Breast epithelium (tissue), 4 donors: ENCODE measurements at regions not wholly inside any gene's neighbourhood (a gene's known extent, or its start where the extent isn't known, plus 50 kb on each side); places are given as distances from the start of the nearest gene placed in this dataset.

Experiments used
- DNase-seq, 2 donors: peaks; one replicate each; pipeline ENCODE4 v3.0.0-alpha.2; 2019; ENCODE audit warnings: low spot score in 2 of 2
- H3K27ac ChIP-seq, 2 donors: fragments of 200-600 bp; sonication (generic) in 1 of 2; one replicate each; pipeline ENCODE4 v1.5.1; 2016 to 2019; ENCODE audit warnings: mild to moderate bottlenecking in 1 of 2
- H3K27me3 ChIP-seq, 2 donors: fragments of 200-600 bp; sonication (generic) in 1 of 2; one replicate each; pipeline versions ENCODE4 v1.5.1 to v1.6.0; 2017 to 2019; ENCODE audit warnings: control low read depth in 1 of 2, mild to moderate bottlenecking in 1 of 2
- H3K36me3 ChIP-seq: fragments of 200-600 bp; one replicate; pipeline ENCODE4 v1.5.1; 2019
- H3K4me1 ChIP-seq, 2 donors: fragments of 200-600 bp; sonication (generic); one replicate each; pipeline ENCODE4 v1.5.1; 2016 to 2019; ENCODE audit warnings: control low read depth in 1 of 2
- H3K4me3 ChIP-seq, 3 donors: fragments of 200-600 bp; sonication (generic); 1 replicate in 2 of 3; 2 replicates in 1 of 3; pipeline ENCODE4 v1.5.1; 2016 to 2019; ENCODE audit warnings: mild to moderate bottlenecking in 3 of 3, moderate library complexity in 2 of 3
- H3K9me3 ChIP-seq, 2 donors: fragments of 200-600 bp; sonication (generic) in 1 of 2; one replicate each; pipeline ENCODE4 v1.5.1; 2016 to 2019; ENCODE audit warnings: control low read depth in 1 of 2
- CTCF ChIP-seq, 3 donors: fragments of 450-650 bp; IDR thresholded peaks; one replicate each; pipeline ENCODE4 v1.5.1; 2016 to 2017; ENCODE audit warnings: antibody characterized with exemption in 3 of 3, mild to moderate bottlenecking in 3 of 3, moderate library complexity in 3 of 3
- POLR2A ChIP-seq: fragments of 450-650 bp; IDR thresholded peaks from one replicate; pipeline ENCODE4 v1.6.1; 2016; ENCODE audit warnings: antibody characterized with exemption, mild to moderate bottlenecking, moderate library complexity
- POLR2AphosphoS5 ChIP-seq, 3 donors: sonication (generic); formaldehyde crosslinking; IDR thresholded peaks; one replicate each; pipeline ENCODE4 v1.6.1; 2017; ENCODE audit warnings: antibody characterized with exemption in 3 of 3
- intact Hi-C: fragments of 100-400 bp; cut with DNase I; formaldehyde crosslinking; loops from one replicate; pipeline ENCODE4 v1.15.1; 2023; ENCODE audit warnings: low total_unique reads

GRCh38 chr5:39947657-39948056 lies 522.9 kb upstream of the DAB2 start:
- Histone ChIP-seq H3K27me3 (no peaks in the 10 kb centered on the region), H3K9me3 (no peaks in the 10 kb centered on the region), H3K36me3 (no peaks in the 10 kb centered on the region), H3K27ac (no peak overlapping the region), H3K4me1 (no peaks in the 10 kb centered on the region), H3K4me3 (no peak overlapping the region)
- TF ChIP-seq POLR2AphosphoS5 (IDR thresholded peaks at IDR 0.05) (no peak), POLR2A (no peak), CTCF (IDR thresholded peaks at IDR 0.05) (no peak)
- intact Hi-C loops: no loop called here
- no peak for DNase-seq

- TF ChIP-seq POLR2AphosphoS5 (IDR thresholded peaks at IDR 0.05) (no peak), POLR2A (no peak), CTCF (IDR thresholded peaks at IDR 0.05) (no peak)
- no peak overlapping the region for H3K27ac ChIP-seq
- intact Hi-C loops: no loop called here
- H3K9me3 ChIP-seq: no peaks in the 10 kb centered on the region
- no peaks in the 10 kb centered on the region for H3K36me3 ChIP-seq
- no peak for DNase-seq
- H3K4me3 ChIP-seq: no peak overlapping the region
- no peaks in the 10 kb centered on the region for H3K27me3 ChIP-seq
- H3K4me1 ChIP-seq: no peaks in the 10 kb centered on the region
Observed at GRCh38 chr5:39946356-39947045, 521.7 kb upstream of the DAB2 start.

- DNase-seq: no peak
- H3K36me3 ChIP-seq: no peaks in the 10 kb centered on the region
- intact Hi-C loops: no loop called here
- H3K4me1 ChIP-seq: no peaks in the 10 kb centered on the region
- TF ChIP-seq POLR2AphosphoS5 (IDR thresholded peaks at IDR 0.05): no peak
- no peak for TF ChIP-seq POLR2A
- no peak for TF ChIP-seq CTCF (IDR thresholded peaks at IDR 0.05)
- no peak overlapping the region for H3K27ac ChIP-seq
- H3K4me3 ChIP-seq: no peak overlapping the region
- no peaks in the 10 kb centered on the region for H3K27me3 ChIP-seq
- H3K9me3 ChIP-seq: no peaks in the 10 kb centered on the region
Observed at GRCh38 chr5:39945870-39946269, 521.1 kb upstream of the DAB2 start.

- Histone ChIP-seq H3K27ac (no peak overlapping the region), H3K9me3 (no peaks in the 10 kb centered on the region), H3K27me3 (no peaks in the 10 kb centered on the region), H3K4me1 (no peaks in the 10 kb centered on the region), H3K4me3 (no peak overlapping the region), H3K36me3 (no peaks in the 10 kb centered on the region)
- TF ChIP-seq POLR2AphosphoS5 (IDR thresholded peaks at IDR 0.05) (no peak), POLR2A (no peak), CTCF (IDR thresholded peaks at IDR 0.05) (no peak)
- intact Hi-C loops: no loop called here
- DNase-seq: no peak
Observed at GRCh38 chr5:39943811-39944210, 519.0 kb upstream of the DAB2 start.

- intact Hi-C loops: no loop called here
- TF ChIP-seq POLR2A (no peak), CTCF (IDR thresholded peaks at IDR 0.05) (no peak), POLR2AphosphoS5 (IDR thresholded peaks at IDR 0.05) (no peak)
Observed at GRCh38 chr5:39942606-39943005, 517.8 kb upstream of the DAB2 start.

More at GRCh38 chr5:39942606-39943005, 517.8 kb upstream of the DAB2 start:
- no peak for DNase-seq
- H3K27ac ChIP-seq: no peak overlapping the region
- no peaks in the 10 kb centered on the region for H3K9me3 ChIP-seq
- no peak overlapping the region for H3K4me3 ChIP-seq
- no peaks in the 10 kb centered on the region for H3K4me1 ChIP-seq
- H3K36me3 ChIP-seq: no peaks in the 10 kb centered on the region
- no peaks in the 10 kb centered on the region for H3K27me3 ChIP-seq
